OCI-LY3 (cell line): ENCODE measurements at regions not wholly inside any gene's neighbourhood (a gene's known extent, or its start where the extent isn't known, plus 50 kb on each side); places are given as distances from the start of the nearest gene placed in this dataset.

Source experiments
- H2AFZ ChIP-seq: fragments of 200-600, 300-600 bp; shearing (Covaris generic); 2 replicates; pipeline ENCODE4 v1.6.0; 2014; ENCODE audit warnings: antibody characterized with exemption, low read depth, low read length
- H3K27ac ChIP-seq: fragments of 200-600, 300-600 bp; sonication (generic); 2 replicates; pipeline ENCODE4 v1.5.1; 2014; ENCODE audit warnings: mild to moderate bottlenecking, low read length, moderate library complexity, mixed read lengths
- H3K27me3 ChIP-seq: fragments of 200-600, 300-600 bp; sonication (generic); 2 replicates; pipeline ENCODE4 v1.6.1; 2014; ENCODE audit warnings: low read depth, low read length, mixed read lengths
- H3K36me3 ChIP-seq: fragments of 200-600, 300-600 bp; sonication (generic); replicated peaks from 2 replicates; pipeline ENCODE3; 2014; ENCODE audit warnings: low read depth, low read length, mixed read lengths
- H3K4me1 ChIP-seq: fragments of 300-600, 200-600 bp; sonication (generic); 2 replicates; pipeline ENCODE4 v1.6.1; 2014; ENCODE audit warnings: low read length, mixed read lengths
- H3K4me2 ChIP-seq: fragments of 200-600, 300-600 bp; sonication (generic); 2 replicates; pipeline ENCODE4 v1.6.1; 2014; ENCODE audit warnings: low read length, mixed read lengths
- H3K4me3 ChIP-seq: fragments of 300-600, 200-600 bp; sonication (generic); 2 replicates; pipeline ENCODE4 v1.5.1; 2014; ENCODE audit warnings: antibody characterized with exemption, mild to moderate bottlenecking, low read length, moderate library complexity
- H3K79me2 ChIP-seq: fragments of 300-600, 200-600 bp; shearing (Covaris generic); 2 replicates; pipeline ENCODE4 v1.6.1; 2014; ENCODE audit warnings: mild to moderate bottlenecking, low read length, mixed read lengths
- H3K9ac ChIP-seq: fragments of 300-600, 200-600 bp; shearing (Covaris generic); 2 replicates; pipeline ENCODE4 v1.6.0; 2014; ENCODE audit warnings: mild to moderate bottlenecking, low read length, moderate library complexity
- H3K9me3 ChIP-seq: fragments of 200-600, 300-600 bp; shearing (Covaris generic); 2 replicates; pipeline ENCODE4 v1.6.1; 2014; ENCODE audit warnings: low read length, mixed read lengths; ENCODE audit not compliant: insufficient read depth
- H4K20me1 ChIP-seq: fragments of 200-600, 300-600 bp; sonication (generic); 2 replicates; pipeline ENCODE4 v1.6.1; 2016; ENCODE audit warnings: low read length, mixed read lengths; ENCODE audit not compliant: insufficient read depth
- CTCF ChIP-seq: fragments of 200-600, 300-600 bp; sonication (generic); IDR thresholded peaks from 2 replicates; pipeline ENCODE4 v1.5.1; 2014; ENCODE audit warnings: antibody characterized with exemption, low read length, low read depth
- EZH2phosphoT487 ChIP-seq: fragments of 200-600 bp; shearing (Covaris generic); IDR thresholded peaks from 2 replicates; pipeline ENCODE4 v1.6.1; 2018; ENCODE audit warnings: antibody characterized with exemption, mixed run types, low read depth

- H3K36me3 ChIP-seq, result no peaks in the 10 kb centered on the region
- no peak overlapping the region for H2AFZ ChIP-seq
- H3K79me2 ChIP-seq, result no peaks in the 10 kb centered on the region
- no peak overlapping the region for H3K9ac ChIP-seq
- TF ChIP-seq CTCF, result no peak
- TF ChIP-seq EZH2phosphoT487, result no peak
- no peak overlapping the region for H3K4me3 ChIP-seq
- no peaks in the 10 kb centered on the region for H3K9me3 ChIP-seq
- no peak overlapping the region for H3K4me2 ChIP-seq
- H4K20me1 ChIP-seq, result no peaks in the 10 kb centered on the region
- H3K27ac ChIP-seq, result no peak overlapping the region
- H3K4me1 ChIP-seq, result no peaks in the 10 kb centered on the region
- peaks cover 15% of the 10 kb centered on the region for H3K27me3 ChIP-seq
These were observed 125.6 kb upstream of the SASH1 start for GRCh38 chr6:148217051-148217450.

DNA sequence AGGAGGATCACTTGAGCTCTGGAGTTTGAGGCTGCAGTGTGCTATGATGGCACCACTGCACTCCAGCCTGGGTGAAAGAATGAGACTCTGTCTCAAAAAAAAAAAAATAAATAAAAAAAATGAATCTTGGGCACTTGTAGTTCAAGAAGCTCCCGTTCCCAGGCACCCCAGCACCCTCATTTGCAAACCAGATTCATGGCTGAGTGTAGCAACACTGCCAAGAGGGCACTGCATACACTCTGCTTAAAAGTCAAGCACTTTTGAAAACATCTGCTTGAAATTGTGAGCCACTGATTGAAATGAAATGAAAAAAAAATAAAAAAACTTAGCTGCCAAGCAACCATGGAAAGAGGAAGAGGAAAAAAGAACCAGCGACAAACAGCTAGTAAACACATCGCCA lies 124.7 kb upstream of the SASH1 start:
- peaks cover 9% of the 10 kb centered on the region for H3K27me3 ChIP-seq
- no peak overlapping the region for H3K27ac ChIP-seq
- H3K4me3 ChIP-seq, result no peak overlapping the region
- H3K4me1 ChIP-seq, result no peaks in the 10 kb centered on the region
- H3K36me3 ChIP-seq, result no peaks in the 10 kb centered on the region
- no peak overlapping the region for H3K9ac ChIP-seq
- no peaks in the 10 kb centered on the region for H4K20me1 ChIP-seq
- no peak for TF ChIP-seq CTCF
- no peaks in the 10 kb centered on the region for H3K79me2 ChIP-seq
- no peak overlapping the region for H2AFZ ChIP-seq
- H3K4me2 ChIP-seq, result no peak overlapping the region
- no peaks in the 10 kb centered on the region for H3K9me3 ChIP-seq

DNA sequence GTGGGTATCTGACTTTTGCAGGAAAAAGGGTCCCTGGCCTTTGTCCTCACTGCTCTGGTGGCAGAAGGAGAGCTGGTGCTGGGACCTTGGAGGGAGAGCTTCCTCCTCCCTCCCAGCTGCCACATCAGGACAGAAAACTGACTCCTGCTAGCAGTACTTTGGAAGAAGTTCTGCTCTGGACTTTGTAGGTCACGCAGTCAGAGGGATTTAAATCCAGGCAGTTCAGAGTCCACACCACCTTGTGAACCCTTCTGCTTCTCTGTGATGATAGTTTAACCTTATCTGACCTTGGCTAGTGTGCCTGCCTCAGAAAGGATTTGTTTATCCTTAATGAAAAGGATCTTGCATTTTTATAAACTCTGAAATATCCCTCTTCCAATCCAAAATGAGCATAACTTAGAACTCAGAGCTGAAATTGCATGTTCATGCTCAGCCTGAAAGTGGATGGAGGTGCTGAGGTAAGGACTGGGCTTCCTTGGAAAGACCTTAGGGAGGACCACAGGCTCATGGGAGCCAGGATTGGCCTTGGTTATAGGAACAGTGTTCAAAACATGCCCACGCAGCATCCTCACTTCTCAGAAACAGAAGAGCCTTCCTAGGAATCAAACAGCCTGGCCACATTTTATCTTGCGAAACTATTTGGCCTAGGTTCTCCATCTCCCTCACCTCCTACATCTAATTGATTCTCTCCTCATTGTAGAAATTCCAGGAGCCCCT lies 123.9 kb upstream of the SASH1 start:
- no peak overlapping the region for H2AFZ ChIP-seq
- H3K36me3 ChIP-seq, result no peaks in the 10 kb centered on the region
- H4K20me1 ChIP-seq, result no peaks in the 10 kb centered on the region
- no peak overlapping the region for H3K4me2 ChIP-seq
- TF ChIP-seq EZH2phosphoT487, result no peak
- no peak for TF ChIP-seq CTCF
- H3K4me3 ChIP-seq, result no peak overlapping the region
- H3K9me3 ChIP-seq, result no peaks in the 10 kb centered on the region
- no peaks in the 10 kb centered on the region for H3K4me1 ChIP-seq
- H3K27me3 ChIP-seq, result peaks cover under 1% of the 10 kb centered on the region; the same call in 1 of the 2 replicates
- no peak overlapping the region for H3K9ac ChIP-seq
- H3K79me2 ChIP-seq, result no peaks in the 10 kb centered on the region
- no peak overlapping the region for H3K27ac ChIP-seq

- Histone ChIP-seq H3K27me3 (no peaks in the 10 kb centered on the region; the same call in 1 of the 2 replicates), H4K20me1 (no peaks in the 10 kb centered on the region), H3K4me2 (no peak overlapping the region), H3K36me3 (no peaks in the 10 kb centered on the region), H3K9ac (no peak overlapping the region), H3K4me3 (no peak overlapping the region), H3K4me1 (no peaks in the 10 kb centered on the region), H3K27ac (no peak overlapping the region), H2AFZ (no peak overlapping the region), H3K9me3 (no peaks in the 10 kb centered on the region), H3K79me2 (no peaks in the 10 kb centered on the region)
- TF ChIP-seq EZH2phosphoT487, result no peak
- no peak for TF ChIP-seq CTCF
These were observed 121.2 kb upstream of the SASH1 start for GRCh38 chr6:148221196-148221979.
